NB4 (cell line): ENCODE measurements at regions not wholly inside any gene's neighbourhood (a gene's known extent, or its start where the extent isn't known, plus 50 kb on each side); places are given as distances from the start of the nearest gene placed in this dataset.

Experiments used
- POLR2A ChIP-seq: IDR thresholded peaks from 2 replicates; pipeline ENCODE4 v1.6.1; 2011; ENCODE audit warnings: mild to moderate bottlenecking; ENCODE audit not compliant: insufficient read length; ENCODE audit errors: extremely low read depth
- TF ChIP-seq, protein P1 (sequence below): IDR thresholded peaks from one replicate; pipeline ENCODE4 v1.5.1; 2012; ENCODE audit warnings: low read depth, low read length

GRCh38 chr2:9761577-9761976 lies 81.7 kb upstream of the TAF1B start:
- TF ChIP-seq, protein P1, sequence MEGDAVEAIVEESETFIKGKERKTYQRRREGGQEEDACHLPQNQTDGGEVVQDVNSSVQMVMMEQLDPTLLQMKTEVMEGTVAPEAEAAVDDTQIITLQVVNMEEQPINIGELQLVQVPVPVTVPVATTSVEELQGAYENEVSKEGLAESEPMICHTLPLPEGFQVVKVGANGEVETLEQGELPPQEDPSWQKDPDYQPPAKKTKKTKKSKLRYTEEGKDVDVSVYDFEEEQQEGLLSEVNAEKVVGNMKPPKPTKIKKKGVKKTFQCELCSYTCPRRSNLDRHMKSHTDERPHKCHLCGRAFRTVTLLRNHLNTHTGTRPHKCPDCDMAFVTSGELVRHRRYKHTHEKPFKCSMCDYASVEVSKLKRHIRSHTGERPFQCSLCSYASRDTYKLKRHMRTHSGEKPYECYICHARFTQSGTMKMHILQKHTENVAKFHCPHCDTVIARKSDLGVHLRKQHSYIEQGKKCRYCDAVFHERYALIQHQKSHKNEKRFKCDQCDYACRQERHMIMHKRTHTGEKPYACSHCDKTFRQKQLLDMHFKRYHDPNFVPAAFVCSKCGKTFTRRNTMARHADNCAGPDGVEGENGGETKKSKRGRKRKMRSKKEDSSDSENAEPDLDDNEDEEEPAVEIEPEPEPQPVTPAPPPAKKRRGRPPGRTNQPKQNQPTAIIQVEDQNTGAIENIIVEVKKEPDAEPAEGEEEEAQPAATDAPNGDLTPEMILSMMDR, result no peak
- TF ChIP-seq POLR2A, result no peak
